HG02571 (cell line): ENCODE measurements at regions not wholly inside any gene's neighbourhood (a gene's known extent, or its start where the extent isn't known, plus 50 kb on each side); places are given as distances from the start of the nearest gene placed in this dataset.

ENCODE experiments used
- ATAC-seq: cut with Tn5 transposase; IDR thresholded peaks from one replicate; pipeline ENCODE4 v1.9.1; 2021; ENCODE audit warnings: mild to moderate bottlenecking, moderate library complexity; ENCODE audit not compliant: unreplicated experiment

DNA sequence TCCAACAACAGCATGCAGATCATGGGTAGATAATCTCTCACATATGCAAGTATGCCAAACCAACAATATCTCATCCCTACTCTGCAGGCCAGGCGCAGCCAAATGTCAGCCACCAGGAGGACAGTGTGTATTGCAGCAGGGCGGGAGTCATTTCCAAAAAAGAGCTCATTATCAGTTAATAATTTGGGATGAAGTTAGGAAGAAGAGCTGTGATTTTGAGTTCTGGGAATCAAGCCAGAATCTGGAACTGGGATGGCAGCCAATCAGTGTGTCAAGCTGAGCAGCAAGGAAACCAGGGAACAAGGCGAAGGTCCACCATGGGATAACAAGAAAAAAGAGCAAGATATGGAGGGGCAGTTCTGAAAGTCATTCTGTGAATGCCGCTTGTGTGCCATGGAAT, 88.2 kb upstream of the CAMK2D start:
- ATAC-seq, result no peak

DNA sequence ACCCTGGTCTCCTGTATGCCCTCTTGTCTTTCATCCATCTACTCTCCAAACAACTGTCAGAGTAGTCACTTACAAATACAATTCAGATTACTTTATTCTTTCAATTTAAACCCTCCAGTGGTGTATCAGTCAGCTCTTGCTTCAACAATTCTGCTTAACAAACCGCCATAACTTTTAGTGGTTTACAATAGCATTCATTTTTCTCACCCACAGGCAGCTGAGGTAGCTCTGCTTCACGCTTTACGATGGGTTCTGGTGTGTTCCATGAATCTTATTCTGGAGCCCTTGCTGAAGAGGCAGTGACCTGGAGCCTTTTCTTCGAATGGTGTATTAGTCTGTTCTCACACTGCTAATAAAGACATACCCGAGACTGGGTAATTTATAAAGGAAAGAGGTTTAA, 86.2 kb upstream of the CAMK2D start:
- ATAC-seq, result no peak

DNA sequence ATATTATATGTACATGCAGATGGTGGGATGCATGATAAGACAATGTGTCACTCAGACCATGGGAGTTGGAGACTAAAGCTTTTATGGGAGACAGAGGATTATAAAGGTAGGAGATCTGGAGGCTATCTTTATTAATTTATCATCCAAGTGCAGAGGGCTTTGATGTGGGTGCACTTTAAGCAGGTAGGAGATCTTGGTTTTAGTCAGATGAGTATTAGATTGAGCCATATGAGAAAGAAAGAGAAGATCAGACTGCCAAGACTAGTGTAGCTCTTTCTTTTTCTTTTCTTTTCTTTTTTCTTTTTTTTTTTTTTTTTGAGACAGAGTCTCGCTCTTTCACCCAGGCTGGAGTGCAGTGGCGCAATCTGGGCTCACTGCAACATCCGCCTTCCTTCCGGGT, 84.9 kb upstream of the CAMK2D start:
- ATAC-seq, result no peak

DNA sequence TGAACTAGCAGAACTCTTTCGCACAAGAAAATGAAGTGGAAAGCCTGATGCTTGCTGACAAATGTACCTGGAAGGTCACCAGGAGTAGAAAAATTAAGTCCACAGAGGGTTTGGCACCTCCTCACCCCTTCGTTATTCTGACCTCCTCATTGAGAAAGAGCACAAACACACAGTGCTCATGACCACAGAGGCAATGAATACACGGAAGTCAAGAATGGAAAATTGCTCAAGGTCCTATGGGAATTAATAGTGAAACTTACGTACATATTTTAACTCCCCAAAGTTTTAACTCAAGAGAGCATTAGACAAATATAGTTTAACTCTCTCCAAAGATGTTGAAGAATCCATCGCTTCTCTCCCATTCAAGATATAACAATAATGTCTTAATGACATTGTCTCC, 83.6 kb upstream of the CAMK2D start:
- ATAC-seq, result no peak

DNA sequence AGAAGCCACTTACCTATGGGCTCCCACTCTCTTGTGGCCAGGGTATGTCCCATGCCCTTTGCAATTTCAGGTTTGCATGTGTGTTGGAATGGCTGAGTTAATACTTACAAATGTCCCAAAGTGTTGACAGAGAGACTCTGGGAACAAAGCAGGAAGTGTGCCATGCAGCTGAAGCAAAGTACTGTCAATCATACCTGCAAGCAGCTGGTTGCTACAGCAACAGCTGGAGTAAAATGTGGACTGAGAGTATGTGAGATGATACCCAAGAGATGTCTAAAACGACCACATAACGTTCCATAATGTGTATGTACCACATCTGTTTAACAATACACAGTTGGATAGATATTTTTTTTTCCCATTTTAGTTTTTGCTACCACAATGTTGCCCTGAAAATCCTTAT, 82.8 kb upstream of the CAMK2D start:
- ATAC-seq, result no peak

DNA sequence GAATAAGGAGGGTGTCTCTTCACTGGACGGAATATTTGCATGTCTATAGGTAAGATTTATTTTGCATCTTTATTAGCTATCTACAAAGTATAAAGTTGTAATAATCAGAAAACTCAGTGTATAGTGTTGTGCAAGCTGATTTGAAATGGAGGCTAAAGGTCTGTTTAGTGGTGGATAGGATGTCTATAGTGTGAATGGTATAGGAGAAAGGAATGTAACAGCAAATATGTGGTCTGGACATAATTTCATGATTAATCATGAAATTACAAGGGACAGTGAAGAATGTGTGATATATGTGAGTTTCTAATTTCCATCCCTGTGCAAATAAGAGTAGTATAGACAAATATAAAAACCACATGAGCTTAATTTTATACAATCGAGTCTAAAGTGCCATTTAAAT, 79.3 kb upstream of the CAMK2D start:
- ATAC-seq, result no peak

DNA sequence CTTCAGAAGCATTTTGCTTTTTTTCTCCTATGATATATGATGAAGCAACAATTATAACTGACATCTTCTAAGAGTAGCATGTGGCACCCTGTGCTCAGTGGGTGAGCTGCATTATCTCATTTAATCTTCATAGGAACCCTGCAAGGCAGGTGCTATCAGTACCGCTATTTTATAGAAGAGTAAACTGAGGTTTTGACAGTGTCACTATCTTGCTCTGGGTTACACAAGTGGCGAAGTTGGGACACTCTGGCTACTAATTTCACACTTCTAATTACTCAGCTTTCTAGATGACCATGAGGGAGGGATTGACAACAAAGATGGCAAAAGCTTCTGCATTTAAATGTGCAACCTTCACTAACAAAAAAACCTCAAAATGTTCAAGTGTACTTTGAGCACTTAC, 76.9 kb upstream of the CAMK2D start:
- ATAC-seq, result no peak

DNA sequence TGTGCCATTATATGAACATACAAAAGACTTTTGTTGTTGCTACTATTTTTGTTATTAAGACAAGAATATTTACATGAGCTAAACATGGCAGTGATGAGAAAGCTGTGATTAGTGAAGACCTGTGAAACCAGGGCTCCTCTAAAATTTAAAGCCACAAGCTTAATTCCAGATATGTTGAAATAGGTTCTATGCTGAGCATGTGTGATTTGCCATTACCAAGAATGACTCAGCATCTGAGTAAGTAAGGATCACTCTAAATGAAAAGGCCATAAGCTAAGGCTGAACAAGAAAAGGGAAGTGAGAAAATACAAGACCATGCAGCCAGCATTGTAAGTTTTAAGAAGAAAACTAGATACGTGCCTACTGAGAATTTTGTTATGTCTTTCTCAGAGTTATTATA, 75.9 kb upstream of the CAMK2D start:
- ATAC-seq, result peak; percentile 100

DNA sequence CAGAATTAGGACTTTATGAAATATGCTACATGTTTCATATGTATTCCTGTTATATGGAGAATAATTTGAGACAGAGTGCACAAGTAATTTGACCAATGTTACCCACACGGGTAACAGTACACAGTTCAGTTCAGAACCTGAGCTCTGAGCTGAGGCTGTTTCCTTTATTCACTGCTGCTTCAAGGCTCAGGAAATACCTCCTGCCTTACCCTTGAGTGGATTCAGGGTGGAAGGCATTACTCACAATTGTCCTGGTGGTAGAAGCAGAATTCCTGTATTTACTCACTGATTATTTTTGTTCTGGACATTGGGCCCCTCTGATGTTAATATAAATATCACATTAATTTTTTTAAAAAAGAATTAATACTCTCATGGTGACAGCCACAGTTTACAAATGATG, 73.5 kb upstream of the CAMK2D start:
- ATAC-seq, result no peak

DNA sequence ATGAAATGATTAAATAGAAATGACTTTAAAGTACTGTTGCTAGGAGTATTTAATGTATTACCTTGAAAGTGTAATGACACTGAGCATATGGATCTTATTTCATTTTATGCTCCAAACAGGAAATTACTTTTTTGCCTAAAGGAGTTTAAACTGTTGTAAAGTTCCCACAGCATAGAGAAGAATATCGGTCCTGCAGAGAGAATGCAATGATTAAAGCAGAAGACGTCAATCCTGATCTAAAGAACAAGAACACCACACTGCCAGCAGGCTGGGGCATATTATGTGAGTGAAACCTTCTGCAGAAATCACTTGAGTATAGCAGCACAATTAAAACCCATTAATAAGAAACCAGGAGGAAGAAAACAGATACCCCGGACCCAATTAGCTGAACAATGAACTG, 72.8 kb upstream of the CAMK2D start:
- no peak for ATAC-seq

DNA sequence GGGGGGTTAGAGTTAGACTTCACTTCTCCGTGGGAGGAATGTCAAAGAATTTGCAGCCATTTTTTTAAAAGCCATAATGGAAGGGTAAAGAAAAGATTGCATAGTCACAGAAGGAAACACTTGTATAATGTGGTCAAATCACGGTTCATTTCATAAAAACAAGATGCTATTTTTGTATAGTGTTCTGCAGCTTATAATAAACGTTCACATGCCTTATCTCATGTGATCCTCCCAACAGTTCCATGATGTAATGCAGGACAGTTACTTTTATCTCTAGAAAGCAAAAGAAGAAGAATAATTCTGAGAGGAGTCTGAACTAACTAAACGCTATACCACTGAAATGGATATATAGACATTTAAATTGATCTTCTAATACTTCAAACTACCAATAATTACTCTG, 71.3 kb upstream of the CAMK2D start:
- ATAC-seq, result no peak

DNA sequence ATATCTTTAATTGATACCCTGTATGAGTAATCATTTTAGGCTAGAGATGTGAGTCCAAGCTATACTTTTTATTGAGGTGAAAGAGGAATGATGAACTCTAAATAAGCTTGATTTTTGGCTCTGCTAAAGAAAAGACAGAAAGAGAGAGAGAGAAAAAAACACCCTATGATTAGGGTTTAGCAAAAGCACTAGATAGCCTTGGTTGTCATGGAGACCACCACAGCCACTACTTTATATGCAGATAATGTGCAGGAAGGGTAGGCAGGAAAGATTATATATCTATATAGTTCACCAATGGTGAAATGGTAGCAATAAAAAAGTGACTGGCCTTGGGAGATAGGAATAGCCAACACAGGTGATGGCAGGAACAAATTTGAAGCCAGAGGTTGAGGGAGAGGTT, 69.9 kb upstream of the CAMK2D start:
- ATAC-seq, result no peak

DNA sequence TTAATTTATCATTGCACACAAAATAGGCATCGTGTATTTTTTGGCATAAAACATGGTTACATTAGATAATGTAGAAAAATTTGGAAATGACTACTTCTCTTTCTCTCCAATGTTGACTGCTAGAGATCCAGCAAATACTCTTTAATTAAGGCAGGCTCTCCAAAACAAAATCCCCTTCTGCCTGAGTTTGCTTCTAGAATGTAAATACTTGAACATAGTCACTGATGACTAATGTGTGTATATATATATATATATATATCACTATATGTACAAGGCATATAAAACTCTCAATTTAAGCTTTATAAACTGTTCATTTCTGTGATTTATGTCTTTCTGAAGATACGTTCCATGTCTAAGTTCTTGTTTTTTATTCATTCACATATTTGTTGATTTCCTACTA, 67.2 kb upstream of the CAMK2D start:
- ATAC-seq, result no peak

DNA sequence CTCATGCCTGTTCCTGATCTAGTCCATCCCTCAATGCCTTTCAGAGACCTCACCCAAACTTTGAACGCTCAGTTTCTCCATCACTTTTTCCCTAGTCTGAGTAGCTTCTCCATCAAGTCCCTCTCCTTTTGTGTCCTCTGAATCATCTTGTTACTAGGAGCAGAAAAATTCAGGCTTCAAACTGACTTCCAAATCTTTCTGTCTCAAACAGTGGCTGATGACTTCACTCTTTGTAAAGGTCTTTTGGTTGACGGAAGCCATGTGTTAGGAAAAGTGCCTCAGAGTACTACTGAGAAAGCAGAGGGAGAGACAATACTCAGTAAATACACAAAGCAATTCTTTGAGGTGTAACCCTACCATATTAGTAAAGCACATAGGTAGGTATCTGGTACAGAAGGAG, 65.7 kb upstream of the CAMK2D start:
- ATAC-seq, result no peak

DNA sequence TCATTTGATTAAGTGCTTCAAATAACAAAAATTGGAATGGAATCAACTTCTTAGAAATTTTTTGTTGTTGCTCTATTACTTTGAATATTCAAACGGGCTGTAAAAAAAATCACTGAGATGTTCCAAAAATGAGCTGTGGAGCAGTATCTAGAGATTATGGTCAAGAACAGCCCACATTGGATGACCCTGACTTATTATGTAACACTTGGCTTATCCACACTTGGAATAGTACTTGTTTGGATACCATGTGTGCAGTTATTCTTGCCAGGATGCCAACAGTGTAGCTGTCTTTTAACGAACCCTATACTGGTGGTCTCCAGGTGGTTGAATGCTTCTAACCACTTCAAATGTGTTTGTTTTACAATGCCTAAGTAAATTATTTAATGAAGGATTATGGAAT, 64.9 kb upstream of the CAMK2D start:
- ATAC-seq, result no peak

DNA sequence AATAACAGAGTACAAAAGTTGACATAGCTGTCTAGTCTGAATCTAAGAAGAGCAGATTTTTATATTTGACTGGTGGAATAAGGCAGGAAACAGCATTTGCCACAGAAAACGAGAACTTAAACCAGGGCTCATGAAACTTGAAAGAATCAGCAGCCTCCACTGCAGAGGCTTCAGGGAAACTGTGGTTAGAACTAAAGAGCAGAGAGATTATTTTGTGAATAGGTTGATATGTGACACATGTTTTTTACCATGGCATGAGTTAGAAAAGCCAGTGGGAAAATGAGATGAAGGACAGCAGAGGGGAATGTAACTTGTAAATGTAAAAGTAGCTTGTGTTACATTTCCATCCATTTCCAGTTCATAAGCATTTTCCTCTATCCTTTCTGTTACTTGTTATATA, 63.7 kb upstream of the CAMK2D start:
- ATAC-seq, result peak; percentile 61

DNA sequence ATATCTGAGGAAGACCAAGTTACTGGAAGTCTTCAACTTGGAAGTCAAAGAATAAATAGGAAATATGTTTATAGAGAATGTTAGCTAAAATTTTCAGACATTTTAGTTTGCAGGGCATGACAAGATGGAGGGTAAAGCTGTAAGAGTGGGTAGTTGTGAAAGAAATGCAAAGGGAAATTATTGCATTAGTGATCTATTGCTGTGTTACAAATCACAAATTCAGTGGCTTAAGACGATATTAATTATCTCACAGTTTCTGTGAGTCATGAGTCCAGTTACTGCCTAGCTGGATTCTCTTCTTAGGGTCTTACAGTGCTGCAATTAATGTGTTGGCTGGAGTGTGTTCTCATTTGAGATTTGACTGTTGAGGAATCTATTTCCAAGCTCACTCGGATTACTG, 62.9 kb upstream of the CAMK2D start:
- no peak for ATAC-seq

DNA sequence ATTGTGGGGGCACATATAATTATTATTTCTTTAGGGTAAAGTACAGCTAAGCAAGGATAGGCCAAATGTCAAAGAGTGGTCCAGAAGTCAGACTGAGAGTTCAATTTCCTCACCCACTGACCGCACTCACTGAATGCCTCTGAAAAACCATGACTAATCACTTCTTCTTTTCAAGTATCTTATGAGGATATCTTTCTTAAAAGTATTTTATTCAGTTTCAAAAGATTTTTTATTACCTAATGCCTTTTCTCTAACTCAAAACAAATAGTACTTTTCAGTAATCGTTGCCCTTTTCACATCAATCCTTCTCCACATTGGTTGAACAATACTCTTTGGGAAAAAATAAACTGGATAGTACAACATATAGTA, 61.7 kb upstream of the CAMK2D start:
- peak; percentile 64 for ATAC-seq

DNA sequence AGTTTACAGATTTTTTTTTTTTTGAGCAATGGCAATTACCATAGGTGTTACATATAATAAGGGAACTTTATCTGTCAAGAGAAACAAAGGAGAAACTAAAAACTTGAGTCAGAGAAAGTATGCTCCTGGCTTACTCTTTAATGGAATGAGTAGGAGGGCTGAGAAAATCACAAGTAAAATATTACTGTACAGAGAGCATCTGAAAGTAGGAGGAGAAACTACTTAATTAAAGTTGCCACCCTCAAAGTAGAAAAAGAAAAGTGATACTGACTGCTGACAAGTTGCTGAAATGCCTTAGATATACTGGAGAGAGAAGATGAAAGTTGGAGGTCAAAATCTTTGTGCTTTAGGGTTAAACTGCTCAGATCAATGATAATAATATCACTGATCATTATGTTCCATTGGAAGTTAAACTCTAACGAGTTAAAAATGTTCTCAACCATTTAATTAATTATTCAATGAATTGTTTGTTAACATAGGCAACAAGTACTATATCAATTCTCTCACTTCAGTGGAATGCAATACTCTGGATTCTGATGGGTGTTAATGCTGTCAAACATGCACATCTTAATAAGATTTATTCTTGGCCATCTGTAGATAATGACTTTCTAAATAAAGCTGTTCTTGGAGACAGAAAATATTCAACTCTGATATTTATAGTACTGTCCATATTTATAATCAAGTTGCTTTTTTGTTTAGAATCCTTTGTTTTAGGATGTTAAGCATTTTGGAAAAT, 61.2 kb upstream of the CAMK2D start:
- peak; percentile 75 for ATAC-seq

DNA sequence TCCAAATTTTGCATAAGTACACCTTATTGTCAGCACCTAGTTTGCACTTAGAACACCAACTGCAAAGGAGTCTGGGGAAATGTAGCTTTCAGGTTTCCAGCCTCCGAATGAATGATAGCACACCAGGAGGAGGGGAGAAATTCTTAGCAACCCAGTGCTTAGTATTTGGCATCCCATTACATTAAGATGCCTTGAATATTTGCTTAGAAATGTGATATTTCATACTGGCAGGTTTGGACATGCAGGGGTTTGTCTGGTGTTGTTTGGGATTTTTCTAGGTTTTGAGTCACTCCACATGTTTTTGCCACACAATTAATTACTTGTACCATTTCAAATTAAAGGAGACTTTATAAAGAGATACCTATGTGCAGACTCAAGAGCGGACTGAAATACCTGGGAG, 60.3 kb upstream of the CAMK2D start:
- ATAC-seq, result no peak

DNA sequence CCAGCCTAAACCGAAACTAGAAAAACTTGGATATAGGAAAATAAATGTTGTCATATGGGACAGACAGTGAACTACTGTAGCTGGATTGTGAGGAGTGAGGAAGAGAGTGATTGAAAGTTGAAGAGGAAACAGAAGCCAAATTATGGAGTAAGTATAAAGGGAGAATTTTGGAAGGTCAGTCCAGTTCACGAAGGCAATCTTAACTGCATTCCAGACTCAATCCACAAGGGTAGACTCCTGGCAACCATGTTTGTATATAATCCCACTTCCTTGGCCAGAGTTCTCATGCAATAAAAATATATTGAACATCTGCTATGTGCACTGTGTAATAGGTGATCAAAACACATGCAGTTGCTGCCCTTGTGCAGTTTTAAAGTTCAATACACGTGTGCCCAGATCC, 58.6 kb upstream of the CAMK2D start:
- ATAC-seq, result no peak

DNA sequence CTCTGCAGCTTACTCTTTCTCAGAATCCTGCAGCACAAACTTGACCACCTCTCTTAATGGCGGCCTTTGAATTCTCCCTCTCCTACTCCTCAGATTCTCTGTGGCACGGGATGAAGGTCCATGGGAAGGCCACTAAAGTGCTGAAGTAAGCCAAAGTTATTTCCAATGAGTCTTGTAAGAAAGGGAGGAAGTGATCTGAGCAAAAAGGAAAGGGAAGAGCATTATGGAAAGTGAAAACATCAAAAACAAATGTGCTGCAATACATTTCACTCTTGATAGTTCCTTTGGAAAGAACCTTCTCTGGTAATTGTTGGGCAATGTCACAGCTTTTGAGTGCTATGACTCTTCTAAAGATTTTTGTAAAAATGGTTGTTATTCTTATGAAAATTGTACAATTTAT, 54.3 kb upstream of the CAMK2D start:
- no peak for ATAC-seq

DNA sequence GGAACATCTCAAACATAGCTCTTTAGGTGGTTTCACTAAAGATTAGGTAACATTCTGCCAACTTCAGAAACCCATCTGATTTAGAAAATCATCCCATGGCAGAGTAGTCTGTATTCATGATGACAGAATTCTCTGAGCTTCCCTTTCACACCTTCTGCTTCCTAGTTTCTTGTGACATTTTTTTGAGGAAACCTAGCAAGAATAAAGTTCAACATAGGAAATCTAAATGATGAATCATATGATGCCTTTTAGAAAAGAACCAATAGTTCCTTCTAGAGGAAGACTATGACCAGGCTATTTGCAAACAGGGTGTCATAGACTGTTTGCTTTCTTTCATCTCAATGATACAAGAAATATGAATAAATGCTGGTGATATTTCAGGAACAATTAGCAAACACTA, 49.8 kb upstream of the CAMK2D start:
- no peak for ATAC-seq
